SU-DHL-6 (cell line): ENCODE measurements at regions not wholly inside any gene's neighbourhood (a gene's known extent, or its start where the extent isn't known, plus 50 kb on each side); places are given as distances from the start of the nearest gene placed in this dataset.

Experiments used
- H2AFZ ChIP-seq: fragments of 200-600 bp; sonication (generic); 2 replicates; pipeline ENCODE4 v1.6.1; 2014; ENCODE audit warnings: low read depth, mild to moderate bottlenecking, moderate library complexity, mixed read lengths, antibody characterized with exemption, low read length; ENCODE audit not compliant: severe bottlenecking
- H3F3A ChIP-seq: fragments of 200-600 bp; shearing (Covaris generic); 2 replicates; pipeline ENCODE4 v1.6.0; 2016; ENCODE audit warnings: antibody characterized with exemption, mild to moderate bottlenecking; ENCODE audit not compliant: insufficient read depth
- H3K27ac ChIP-seq: fragments of 200-600 bp; sonication (generic); 2 replicates; pipeline ENCODE4 v1.5.1; 2016; ENCODE audit warnings: low read depth, mild to moderate bottlenecking, low read length, moderate library complexity, mixed read lengths
- H3K27me3 ChIP-seq: fragments of 200-600 bp; sonication (generic), shearing (Covaris generic); 2 replicates; pipeline ENCODE4 v1.6.0; 2014; ENCODE audit warnings: mild to moderate bottlenecking, low read length
- H3K36me3 ChIP-seq: fragments of 200-600 bp; sonication (generic); 2 replicates; pipeline ENCODE4 v1.6.1; 2014; ENCODE audit warnings: mild to moderate bottlenecking, low read length, mixed read lengths
- H3K4me2 ChIP-seq: fragments of 300-600, 200-600 bp; shearing (Covaris generic), sonication (generic); 2 replicates; pipeline ENCODE4 v1.6.0; 2014; ENCODE audit warnings: low read length, low read depth, mild to moderate bottlenecking; ENCODE audit not compliant: poor library complexity, severe bottlenecking
- H3K4me3 ChIP-seq: fragments of 200-600 bp; sonication (generic); 2 replicates; pipeline ENCODE4 v1.5.1; 2014; ENCODE audit warnings: antibody characterized with exemption, low read length, mild to moderate bottlenecking, mixed read lengths; ENCODE audit not compliant: insufficient read depth, poor library complexity, severe bottlenecking
- H3K79me2 ChIP-seq: fragments of 200-600 bp; sonication (generic); 2 replicates; pipeline ENCODE4 v1.6.1; 2014; ENCODE audit warnings: mild to moderate bottlenecking, low read length, moderate library complexity; ENCODE audit not compliant: insufficient read depth
- H3K9ac ChIP-seq: fragments of 200-600 bp; sonication (generic); 2 replicates; pipeline ENCODE4 v1.7.0; 2014; ENCODE audit warnings: mild to moderate bottlenecking, low read length
- H3K9me2 ChIP-seq: fragments of 200-600 bp; sonication (generic); replicated peaks from 2 replicates; pipeline ENCODE4 v1.6.1; 2014; ENCODE audit warnings: low read length; ENCODE audit not compliant: insufficient read depth
- H3K9me3 ChIP-seq: fragments of 200-600 bp; sonication (generic); 2 replicates; pipeline ENCODE4 v1.6.1; 2014; ENCODE audit warnings: low read length, mixed read lengths; ENCODE audit not compliant: insufficient read depth
- H4K20me1 ChIP-seq: fragments of 200-600 bp; sonication (generic); 2 replicates; pipeline ENCODE4 v1.6.1; 2014; ENCODE audit warnings: low read depth, mild to moderate bottlenecking, antibody characterized with exemption, low read length, moderate library complexity, mixed read lengths
- CTCF ChIP-seq: fragments of 200-600 bp; sonication (generic); IDR thresholded peaks from one replicate; pipeline ENCODE4 v1.5.1; 2017; ENCODE audit warnings: antibody characterized with exemption, mild to moderate bottlenecking, low read length, moderate library complexity; ENCODE audit not compliant: insufficient read depth, poor library complexity, severe bottlenecking
- EZH2phosphoT487 ChIP-seq: fragments of 200-600 bp; sonication (generic), shearing (Covaris generic); conservative IDR thresholded peaks from 2 replicates; pipeline ENCODE4 v1.6.1; 2018; ENCODE audit warnings: mild to moderate bottlenecking, antibody characterized with exemption, low read length, moderate library complexity, mixed read lengths

- Histone ChIP-seq H4K20me1 (no peaks in the 10 kb centered on the region), H3K9ac (no peak overlapping the region), H3K79me2 (no peaks in the 10 kb centered on the region), H3F3A (no peaks in the 10 kb centered on the region), H3K9me2 (no peaks in the 10 kb centered on the region), H3K27ac (no peak overlapping the region), H2AFZ (no peak overlapping the region), H3K27me3 (no peaks in the 10 kb centered on the region), H3K9me3 (no peaks in the 10 kb centered on the region), H3K36me3 (no peaks in the 10 kb centered on the region), H3K4me3 (no peak overlapping the region), H3K4me2 (no peak overlapping the region)
- TF ChIP-seq CTCF (no peak), EZH2phosphoT487 (no peak)
Measured at GRCh38 chr1:157404063-157404501, 148.2 kb downstream of the FCRL5 start.

GRCh38 chr1:157403608-157404007 is 148.7 kb downstream of the FCRL5 start:
- H3K9me2 ChIP-seq: no peaks in the 10 kb centered on the region
- TF ChIP-seq EZH2phosphoT487 (no peak), CTCF (no peak)
- no peaks in the 10 kb centered on the region for H3K36me3 ChIP-seq
- no peak overlapping the region for H3K4me3 ChIP-seq
- no peak overlapping the region for H3K4me2 ChIP-seq
- no peak overlapping the region for H2AFZ ChIP-seq
- H3K79me2 ChIP-seq: no peaks in the 10 kb centered on the region
- no peak overlapping the region for H3K27ac ChIP-seq
- H3K9me3 ChIP-seq: no peaks in the 10 kb centered on the region
- no peaks in the 10 kb centered on the region for H3F3A ChIP-seq
- no peak overlapping the region for H3K9ac ChIP-seq
- H3K27me3 ChIP-seq: no peaks in the 10 kb centered on the region
- no peaks in the 10 kb centered on the region for H4K20me1 ChIP-seq

GRCh38 chr1:157403203-157403602 is 149.1 kb downstream of the FCRL5 start:
- H2AFZ ChIP-seq: no peak overlapping the region
- no peak overlapping the region for H3K4me3 ChIP-seq
- H3K27me3 ChIP-seq: no peaks in the 10 kb centered on the region
- H3K9me3 ChIP-seq: no peaks in the 10 kb centered on the region
- H3K79me2 ChIP-seq: no peaks in the 10 kb centered on the region
- no peak for TF ChIP-seq EZH2phosphoT487
- no peak for TF ChIP-seq CTCF
- H3K36me3 ChIP-seq: no peaks in the 10 kb centered on the region
- H3K9ac ChIP-seq: no peak overlapping the region
- no peaks in the 10 kb centered on the region for H4K20me1 ChIP-seq
- H3K9me2 ChIP-seq: no peaks in the 10 kb centered on the region
- H3F3A ChIP-seq: no peaks in the 10 kb centered on the region
- no peak overlapping the region for H3K27ac ChIP-seq
- H3K4me2 ChIP-seq: no peak overlapping the region

GRCh38 chr1:157400766-157401165 is 151.5 kb downstream of the FCRL5 start:
- Histone ChIP-seq H4K20me1 (no peaks in the 10 kb centered on the region), H3K9me2 (no peaks in the 10 kb centered on the region), H3K9ac (no peak overlapping the region), H3K9me3 (no peaks in the 10 kb centered on the region), H3K4me2 (no peak overlapping the region), H3K4me3 (no peak overlapping the region), H3K79me2 (no peaks in the 10 kb centered on the region), H3F3A (no peaks in the 10 kb centered on the region), H3K27me3 (no peaks in the 10 kb centered on the region), H3K27ac (no peak overlapping the region), H3K36me3 (no peaks in the 10 kb centered on the region), H2AFZ (no peak overlapping the region)
- TF ChIP-seq CTCF (no peak), EZH2phosphoT487 (no peak)
